ENCODE measurements at regions not wholly inside any gene's neighbourhood (a gene's known extent, or its start where the extent isn't known, plus 50 kb on each side); places are given as distances from the start of the nearest gene placed in this dataset.

GRCh38 chrX:78545233-78545632 lies 113.9 kb downstream of the RTL3 start:
- no peak for TF ChIP-seq YY1 (IDR thresholded peaks at IDR 0.05)
- no peak for TF ChIP-seq CTCF (IDR thresholded peaks at IDR 0.05; ENCODE audit: low read depth, low read length, missing input control)
- TF ChIP-seq TAF1 (conservative IDR thresholded peaks at IDR 0.05): no peak
- no peak for TF ChIP-seq HNF4A (conservative IDR thresholded peaks at IDR 0.05)
- TF ChIP-seq MAX (IDR thresholded peaks at IDR 0.05): no peak
- no peak for TF ChIP-seq NR2F2 (IDR thresholded peaks at IDR 0.05)

Data from liver (tissue), 3 donors.